ENCODE measurements at regions not wholly inside any gene's neighbourhood (a gene's known extent, or its start where the extent isn't known, plus 50 kb on each side); places are given as distances from the start of the nearest gene placed in this dataset.

- Histone ChIP-seq H3K4me3 (no peak overlapping the region), H3K27me3 (no peaks in the 10 kb centered on the region), H3K36me3 (no peaks in the 10 kb centered on the region), H3K27ac (peak overlapping the region; percentile 32 to 73 (median 55)), H3K4me1 (peaks cover 23 to 35% (median 23%) of the 10 kb centered on the region in 3 donors), H3K9me3 (no peaks in the 10 kb centered on the region)
- 16 to 33% methylated on average over 2 of the region's 2 CpGs for WGBS, 2 donors
- DNase-seq, result no peak
- intact Hi-C loops (cut with DNase I), result no loop called here
- TF ChIP-seq CTCF (IDR thresholded peaks at IDR 0.05), result no peak
- no peak for TF ChIP-seq POLR2A (IDR thresholded peaks at IDR 0.05)
These were observed 82.1 kb upstream of the TANK start for GRCh38 chr2:161078211-161078539.

GRCh38 chr2:161085149-161085548, 75.1 kb upstream of the TANK start:
- 45 to 50% methylated on average over 2 of the region's 2 CpGs for WGBS, 2 donors
- Histone ChIP-seq H3K4me3 (no peak overlapping the region), H3K27ac (no peak overlapping the region), H3K4me1 (no peaks in the 10 kb centered on the region), H3K9me3 (no peaks in the 10 kb centered on the region), H3K27me3 (no peaks in the 10 kb centered on the region), H3K36me3 (no peaks in the 10 kb centered on the region)
- intact Hi-C loops (cut with DNase I), result no loop called here
- TF ChIP-seq POLR2A (IDR thresholded peaks at IDR 0.05), result no peak
- no peak for TF ChIP-seq CTCF (IDR thresholded peaks at IDR 0.05)
- DNase-seq, result no peak

- no peaks in the 10 kb centered on the region for H3K9me3 ChIP-seq
- H3K27ac ChIP-seq, result no peak overlapping the region
- H3K36me3 ChIP-seq, result no peaks in the 10 kb centered on the region
- 87 to 93% methylated on average over 4 of the region's 4 CpGs for WGBS, 2 donors
- TF ChIP-seq CTCF (IDR thresholded peaks at IDR 0.05), result no peak
- TF ChIP-seq POLR2A (IDR thresholded peaks at IDR 0.05), result no peak
- no peak overlapping the region for H3K4me3 ChIP-seq
- H3K4me1 ChIP-seq, result no peaks in the 10 kb centered on the region
- DNase-seq, result no peak
- intact Hi-C loops (cut with DNase I), result no loop called here
- H3K27me3 ChIP-seq, result no peaks in the 10 kb centered on the region
These were observed 71.4 kb upstream of the TANK start for GRCh38 chr2:161088658-161089350.

GRCh38 chr2:161090411-161090810, 69.8 kb upstream of the TANK start:
- Histone ChIP-seq H3K9me3 (no peaks in the 10 kb centered on the region), H3K4me1 (no peaks in the 10 kb centered on the region), H3K36me3 (no peaks in the 10 kb centered on the region), H3K4me3 (no peak overlapping the region), H3K27ac (no peak overlapping the region), H3K27me3 (no peaks in the 10 kb centered on the region)
- WGBS, 2 donors, result 56 to 81% methylated on average over 5 of the region's 5 CpGs
- TF ChIP-seq POLR2A (IDR thresholded peaks at IDR 0.05) (no peak), CTCF (IDR thresholded peaks at IDR 0.05) (no peak)
- intact Hi-C loops (cut with DNase I), result no loop called here
- no peak for DNase-seq

GRCh38 chr2:161095314-161095713, 64.9 kb upstream of the TANK start:
- WGBS, 2 donors, result 77 to 85% methylated on average over 3 of the region's 3 CpGs
- Histone ChIP-seq H3K36me3 (no peaks in the 10 kb centered on the region), H3K4me1 (peaks cover 0 to 15% (median 0%) of the 10 kb centered on the region in 3 donors), H3K9me3 (no peaks in the 10 kb centered on the region), H3K27me3 (no peaks in the 10 kb centered on the region), H3K27ac (no peak overlapping the region), H3K4me3 (no peak overlapping the region)
- no peak for TF ChIP-seq CTCF (IDR thresholded peaks at IDR 0.05)
- TF ChIP-seq POLR2A (IDR thresholded peaks at IDR 0.05), result no peak
- DNase-seq, result no peak
- intact Hi-C loops (cut with DNase I), result no loop called here

All from esophagus squamous epithelium (tissue), 5 donors.